HG03565 (cell line): ENCODE measurements at regions not wholly inside any gene's neighbourhood (a gene's known extent, or its start where the extent isn't known, plus 50 kb on each side); places are given as distances from the start of the nearest gene placed in this dataset.
"Not testable (repeated sequence)": the region's sequence is repeated elsewhere in the genome, so short reads cannot be mapped to it uniquely, and the experiment has no call there.

Experiments used
- ATAC-seq: cut with Tn5 transposase; IDR thresholded peaks from one replicate; pipeline ENCODE4 v1.9.1; 2021; ENCODE audit warnings: mild to moderate bottlenecking, moderate library complexity; ENCODE audit not compliant: unreplicated experiment

DNA sequence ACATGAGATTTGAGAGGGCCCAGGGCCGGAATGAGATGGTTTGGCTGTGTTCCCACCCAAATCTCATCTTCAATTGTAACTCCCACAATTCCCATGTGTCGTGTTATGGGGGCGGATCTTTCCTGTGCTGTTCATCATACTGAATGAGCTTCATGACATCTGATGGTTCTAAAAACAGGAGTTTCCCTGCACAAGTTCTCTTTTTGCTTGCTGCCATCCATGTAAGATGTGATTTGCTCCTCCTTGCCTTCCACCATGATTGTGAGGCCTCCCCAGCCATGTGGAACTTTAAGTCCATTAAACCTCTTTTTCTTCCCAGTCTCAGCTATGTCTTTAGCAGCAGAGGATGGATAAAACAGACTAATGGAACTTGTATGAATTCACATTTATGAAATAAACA is 131.9 kb upstream of the ZC3H15 start:
- not testable (repeated sequence) for ATAC-seq

DNA sequence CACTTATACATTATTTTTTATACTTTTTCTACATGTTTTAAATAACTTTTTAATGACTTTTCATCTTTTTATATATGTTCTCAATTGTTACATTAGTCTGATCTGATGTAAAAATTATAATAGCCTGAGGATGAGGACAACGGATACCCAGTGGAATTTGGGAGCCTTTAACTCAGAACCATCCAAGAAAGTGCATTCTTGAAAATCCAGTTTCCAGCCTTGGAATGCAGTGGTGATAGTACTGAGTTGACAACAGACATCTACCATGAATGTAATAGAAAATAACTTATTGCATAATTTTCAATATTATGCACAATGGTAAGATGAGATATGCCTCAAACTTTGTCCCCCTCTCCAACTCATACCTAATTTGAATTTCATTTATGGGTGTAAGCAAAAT is 120.7 kb upstream of the ZC3H15 start:
- ATAC-seq, result no peak

DNA sequence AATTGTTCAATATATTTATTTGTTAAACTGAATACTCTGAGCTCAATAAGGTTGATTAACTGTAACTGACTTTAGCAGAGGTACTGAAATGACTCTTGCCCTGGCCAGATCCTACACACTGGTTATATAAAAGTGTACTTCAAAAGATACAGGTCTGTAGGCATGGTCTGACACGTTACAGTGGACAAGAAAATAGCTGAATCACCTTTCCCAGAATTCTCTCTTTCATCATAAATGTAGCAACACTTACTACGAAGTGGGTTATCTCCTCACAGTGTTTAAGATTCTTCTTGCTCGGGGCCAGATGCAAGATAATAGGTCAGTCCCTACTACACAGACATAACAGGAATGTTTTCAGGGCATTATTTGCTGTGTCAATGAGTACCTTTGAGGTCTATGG is 107.0 kb upstream of the ZC3H15 start:
- ATAC-seq, result no peak

DNA sequence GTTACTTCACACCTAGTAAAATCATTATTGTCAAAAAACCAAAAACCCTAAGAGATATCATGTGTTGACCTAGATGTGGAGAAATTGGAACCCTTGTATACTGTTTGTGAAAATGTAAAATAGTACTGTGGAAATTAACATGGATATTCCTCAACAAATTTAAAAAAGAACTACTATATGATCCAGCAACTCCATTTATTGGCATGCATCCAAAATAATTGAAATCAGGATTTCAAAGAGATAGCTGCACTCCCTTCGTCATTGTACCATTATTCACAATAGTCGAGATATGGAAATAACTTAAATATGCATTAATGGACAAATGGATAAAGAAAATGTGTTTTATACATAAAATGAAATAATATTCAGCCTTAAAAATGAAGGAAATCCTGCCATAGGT is 105.3 kb upstream of the ZC3H15 start:
- ATAC-seq, result no peak

DNA sequence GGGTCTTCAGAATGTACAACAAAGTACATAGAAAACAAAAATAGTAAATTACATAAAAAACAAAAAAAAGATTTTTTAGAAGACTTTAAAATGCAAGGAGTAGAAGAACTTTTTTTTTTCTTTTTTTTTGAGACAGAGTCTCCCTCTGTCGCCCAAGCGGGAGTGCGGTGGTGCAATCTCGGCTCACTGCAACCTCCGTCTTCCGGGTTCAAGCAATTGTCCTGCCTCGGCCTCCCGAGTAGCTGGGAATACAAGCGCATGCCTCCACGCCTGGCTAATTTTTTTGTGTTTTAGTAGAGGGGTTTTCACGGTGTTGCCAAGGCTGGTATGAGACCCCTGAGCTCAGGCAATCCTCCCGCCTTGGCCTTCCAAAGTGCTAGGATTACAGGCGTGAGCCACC is 104.5 kb upstream of the ZC3H15 start:
- ATAC-seq, result no peak

DNA sequence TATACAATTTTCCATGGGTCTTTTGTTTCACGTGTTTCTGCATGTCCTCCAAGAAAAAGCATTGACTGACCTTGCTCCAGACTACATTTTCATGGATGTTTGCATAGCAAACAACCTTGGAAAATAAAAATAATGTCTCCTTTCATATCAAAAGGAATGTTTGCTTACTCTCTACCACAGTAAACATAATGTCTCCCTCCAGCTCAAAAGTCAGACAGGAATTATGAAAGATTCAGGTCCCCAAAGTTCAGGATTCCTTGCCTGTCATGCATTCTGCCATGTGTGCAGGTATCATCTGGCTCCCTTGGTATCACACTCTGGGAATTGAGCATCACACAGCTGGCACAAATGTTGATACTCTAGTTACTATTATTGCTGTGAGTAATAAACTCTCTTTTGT is 103.1 kb upstream of the ZC3H15 start:
- ATAC-seq, result no peak

DNA sequence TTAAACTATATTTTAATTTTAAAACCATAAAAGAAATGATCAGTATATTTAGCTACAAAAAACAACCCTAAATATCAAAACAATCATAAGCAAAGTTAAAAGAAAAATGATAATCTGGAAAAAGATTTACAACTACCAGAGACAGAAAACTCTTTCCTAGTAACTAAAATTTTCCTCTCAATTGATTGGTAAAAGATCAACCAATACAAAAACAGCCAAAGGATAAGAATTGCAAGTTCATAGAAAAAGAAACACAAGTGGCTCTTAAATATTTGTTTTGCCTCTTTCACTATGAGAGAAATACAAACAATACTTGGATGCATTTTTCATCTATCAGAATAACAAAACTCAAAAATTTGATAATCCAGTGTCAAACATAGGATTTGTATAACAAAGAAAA is 101.8 kb upstream of the ZC3H15 start:
- no peak for ATAC-seq

DNA sequence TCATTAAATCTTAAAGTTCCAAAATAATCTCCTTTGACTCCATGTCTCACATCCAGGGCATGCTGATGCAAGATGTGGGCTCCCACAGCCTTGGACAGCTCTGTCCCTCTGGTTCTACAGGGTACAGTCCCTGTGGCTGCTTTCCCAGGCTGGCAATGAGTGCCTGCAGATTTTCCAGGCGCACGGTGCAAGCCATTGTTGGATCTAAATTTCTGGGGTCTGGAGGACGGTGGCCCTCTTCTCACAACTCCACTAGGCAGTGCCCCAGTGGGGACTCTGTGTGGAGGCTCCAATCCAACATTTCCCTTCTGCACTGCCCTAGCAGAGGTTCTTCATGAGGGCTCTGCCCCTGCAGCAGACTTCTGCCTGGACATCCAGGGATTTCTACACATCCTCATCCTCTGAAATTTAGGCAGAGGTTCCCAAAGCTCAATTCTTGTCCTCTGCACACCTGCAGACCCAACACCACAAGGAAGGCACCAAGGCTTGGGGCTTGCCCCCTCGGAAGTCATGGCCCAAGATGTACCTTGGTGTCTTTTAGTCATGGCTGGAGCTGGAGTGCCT is 100.3 kb upstream of the ZC3H15 start:
- not testable (repeated sequence) for ATAC-seq

DNA sequence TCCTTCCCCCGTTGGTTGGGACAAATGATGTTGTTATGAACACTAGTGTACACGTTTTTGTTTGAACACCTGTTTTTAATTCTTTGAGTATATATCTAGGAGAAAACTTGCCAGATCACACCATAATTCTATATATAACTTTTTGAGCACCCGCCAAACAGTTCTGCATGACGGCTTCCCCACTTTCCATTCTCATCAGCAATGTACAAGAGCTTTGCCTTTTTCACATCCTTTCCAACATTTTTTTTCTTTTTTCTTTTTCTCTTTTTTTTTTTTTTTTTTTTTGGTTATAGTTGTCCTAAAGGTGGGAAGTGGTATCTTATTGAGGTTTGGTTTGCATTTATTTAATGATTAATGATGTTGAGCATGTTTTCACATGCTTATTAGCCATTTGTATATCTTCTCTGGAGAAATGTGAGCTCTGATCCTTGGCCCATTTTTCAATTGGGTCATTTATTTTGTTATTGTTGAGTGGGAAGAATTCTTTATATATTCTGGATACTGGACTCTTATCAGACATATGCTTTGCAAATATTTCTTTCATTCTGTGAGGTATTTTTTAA is 86.9 kb upstream of the ZC3H15 start:
- ATAC-seq, result peak; percentile 72

DNA sequence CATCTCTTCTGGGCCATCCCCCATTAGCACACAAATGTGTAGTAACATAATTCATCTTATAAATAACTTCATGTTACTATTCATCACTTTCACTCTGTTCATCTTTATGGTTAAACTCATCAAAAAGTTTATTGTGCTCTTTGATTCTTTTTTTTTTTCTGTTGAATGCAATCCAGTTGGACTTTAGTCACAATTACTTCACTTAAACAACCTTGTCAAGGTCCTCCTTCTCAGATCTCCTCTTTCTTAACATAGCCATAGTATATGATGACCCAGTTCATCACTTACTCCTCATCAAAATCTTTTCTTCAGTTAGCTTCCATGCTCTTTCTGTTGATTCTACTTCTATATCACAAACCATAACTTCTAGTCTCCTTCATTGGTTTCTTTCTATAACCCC is 80.2 kb upstream of the ZC3H15 start:
- ATAC-seq, result no peak

DNA sequence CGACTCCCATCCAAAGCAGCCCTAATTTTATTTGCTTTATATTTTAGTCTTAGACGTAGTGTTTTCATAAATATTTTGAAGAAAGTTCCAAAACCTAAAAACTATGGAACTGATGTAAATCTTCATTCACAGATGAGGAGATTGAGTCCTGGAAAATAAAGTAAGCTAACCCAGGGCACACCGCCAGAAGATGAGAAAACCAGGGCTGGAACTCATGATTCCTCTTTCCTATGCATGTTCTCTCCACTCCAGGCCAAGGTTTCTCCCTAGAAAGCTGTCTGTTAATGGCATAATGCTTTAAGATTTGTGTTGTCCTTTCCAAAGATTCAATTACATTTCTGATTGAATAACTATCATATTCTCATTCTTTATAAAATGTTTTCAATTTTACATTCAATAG is 78.4 kb upstream of the ZC3H15 start:
- ATAC-seq, result no peak

DNA sequence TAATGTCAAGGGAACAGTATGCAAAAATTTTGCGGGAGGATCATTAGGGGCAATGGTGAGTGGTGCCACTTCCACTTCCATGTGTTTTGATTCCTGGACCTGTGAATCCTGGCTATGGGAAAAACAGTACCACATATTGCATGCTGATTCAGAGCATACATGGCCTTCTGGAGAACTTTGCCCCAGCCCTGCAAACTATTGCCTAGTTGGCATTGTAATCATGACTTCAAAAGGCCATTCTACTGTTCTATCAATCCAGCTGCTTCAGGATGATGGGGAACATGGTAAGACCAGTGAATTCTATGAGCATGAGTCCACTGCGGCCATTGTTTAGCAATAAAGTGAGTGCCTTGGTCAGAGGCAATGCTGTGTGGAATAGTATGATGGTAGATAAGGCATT is 75.3 kb upstream of the ZC3H15 start:
- no peak for ATAC-seq

DNA sequence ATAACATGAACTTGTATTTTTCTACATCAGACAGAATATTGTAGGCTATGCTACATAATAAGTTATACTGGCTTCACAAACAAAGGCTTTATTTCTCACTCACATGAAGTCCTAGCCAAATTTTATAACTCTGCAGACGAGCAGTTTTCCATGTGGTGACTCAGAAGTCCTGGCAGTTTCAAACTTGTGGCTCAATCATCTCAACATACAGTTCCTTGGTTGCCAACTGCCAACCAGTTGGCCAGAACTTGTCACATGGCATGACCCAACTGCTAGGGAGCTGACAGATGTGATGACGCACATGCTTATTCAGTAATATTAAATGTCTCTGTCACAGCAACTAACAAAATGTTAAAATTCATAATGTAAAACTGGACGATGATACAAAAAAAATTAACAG is 63.8 kb upstream of the ZC3H15 start:
- ATAC-seq, result no peak

DNA sequence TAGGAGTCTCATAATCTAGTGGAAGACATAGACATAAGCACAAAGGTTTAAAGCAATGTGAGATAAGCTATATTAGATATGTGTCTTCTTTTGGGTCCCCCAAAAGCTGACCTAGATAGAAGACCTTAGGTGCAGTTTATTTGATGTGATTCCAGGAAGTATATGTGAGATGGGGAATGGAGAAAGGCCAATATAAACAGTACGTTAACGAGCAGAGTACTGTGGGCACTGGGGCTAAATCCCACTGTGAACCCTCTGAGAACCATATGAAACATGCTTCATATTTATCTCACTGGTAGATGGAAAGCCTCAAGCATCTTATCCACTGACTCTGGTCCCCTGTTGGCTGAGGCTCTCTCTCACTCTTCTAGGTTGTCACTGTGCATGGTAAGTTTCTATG is 62.6 kb upstream of the ZC3H15 start:
- ATAC-seq, result no peak

DNA sequence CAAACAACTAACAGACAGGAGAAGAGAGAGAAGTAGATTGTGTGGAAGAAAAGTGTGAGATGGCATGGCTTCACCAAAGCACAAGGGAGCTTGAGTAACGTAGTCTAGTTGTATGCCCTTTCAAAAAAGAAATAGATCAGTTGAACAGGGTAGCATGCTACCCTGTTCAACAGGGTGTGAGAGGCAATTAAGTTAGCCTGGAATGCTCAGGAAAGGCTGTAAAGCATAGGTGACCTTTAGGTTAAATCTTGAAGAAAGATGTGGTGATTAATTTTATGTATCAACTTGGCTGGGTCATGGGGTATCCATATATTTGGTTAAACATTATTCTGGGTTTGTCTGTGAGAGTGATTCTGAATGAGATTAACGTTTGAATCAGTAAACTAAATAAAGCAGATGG is 61.8 kb upstream of the ZC3H15 start:
- no peak for ATAC-seq

DNA sequence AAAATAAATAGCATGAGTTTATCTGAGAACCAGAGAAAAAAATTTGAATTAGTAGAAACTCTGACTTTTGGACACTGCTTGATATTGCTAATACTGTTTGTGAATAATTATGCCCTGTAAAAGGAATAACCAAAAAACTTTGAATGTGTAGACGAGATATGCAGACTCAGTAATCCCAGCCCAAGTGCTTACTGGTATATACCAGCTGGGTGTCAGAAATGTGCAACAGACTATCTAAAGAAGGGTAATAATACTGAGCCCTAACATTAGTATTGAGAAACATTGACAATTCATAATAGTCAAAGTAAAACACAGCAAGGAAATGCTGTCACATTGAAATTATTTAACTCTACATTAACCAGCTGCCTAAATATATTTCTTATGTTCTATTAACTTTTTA is 60.5 kb upstream of the ZC3H15 start:
- no peak for ATAC-seq

DNA sequence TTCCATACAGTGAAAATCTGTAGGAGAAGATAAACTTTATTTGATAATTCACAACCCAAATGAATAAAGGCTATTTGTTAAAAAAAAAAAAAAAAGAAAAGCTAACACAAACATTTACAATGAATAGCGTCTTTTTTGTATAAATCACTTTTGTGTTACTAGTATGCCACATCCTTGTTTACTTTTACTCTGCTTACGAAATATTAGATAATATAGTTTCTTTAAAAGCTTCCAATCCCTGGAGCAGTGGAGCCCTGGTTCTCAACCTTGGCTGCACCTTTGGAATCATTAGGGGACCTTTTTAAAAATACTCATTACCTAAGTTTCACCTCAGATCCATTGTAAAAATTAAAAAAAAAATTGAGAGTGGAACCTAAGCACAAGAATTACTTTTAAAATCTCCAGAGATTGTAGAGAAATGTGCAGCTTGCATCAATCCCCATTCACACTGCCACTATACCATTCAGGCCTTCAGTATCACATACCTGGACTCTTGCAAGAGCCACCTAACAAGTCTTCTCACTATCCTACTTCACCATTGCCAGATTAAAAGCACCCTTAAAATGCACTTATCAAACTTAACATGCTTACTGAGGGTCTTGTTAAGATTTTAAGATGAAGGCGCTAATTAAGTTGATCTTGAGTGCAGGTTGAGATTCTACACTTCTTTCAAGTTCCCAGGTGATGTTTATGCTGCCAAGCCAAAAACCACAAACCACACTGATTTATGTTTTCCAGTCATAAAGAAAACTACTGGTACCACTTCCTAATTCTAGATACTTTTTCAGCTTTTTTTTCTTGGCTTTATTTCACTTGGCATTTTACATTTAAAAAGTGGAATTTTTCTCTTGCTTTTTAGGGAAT is 59.7 kb upstream of the ZC3H15 start:
- peak; percentile 93 for ATAC-seq

DNA sequence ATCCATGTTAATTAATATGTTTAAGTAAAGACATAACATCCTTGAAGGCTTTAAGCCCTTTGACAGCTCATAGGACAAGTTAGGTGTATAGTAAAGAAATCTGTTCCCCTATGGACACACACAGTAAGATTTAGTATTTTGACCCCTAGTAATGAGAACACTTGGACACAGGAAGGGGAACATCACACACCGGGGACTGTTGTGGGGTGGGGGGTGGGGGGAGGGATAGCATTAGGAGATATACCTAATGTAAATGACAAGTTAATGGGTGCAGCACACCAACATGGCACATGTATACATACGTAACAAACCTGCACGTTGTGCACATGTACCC is 59.1 kb upstream of the ZC3H15 start:
- ATAC-seq, result peak; percentile 18

DNA sequence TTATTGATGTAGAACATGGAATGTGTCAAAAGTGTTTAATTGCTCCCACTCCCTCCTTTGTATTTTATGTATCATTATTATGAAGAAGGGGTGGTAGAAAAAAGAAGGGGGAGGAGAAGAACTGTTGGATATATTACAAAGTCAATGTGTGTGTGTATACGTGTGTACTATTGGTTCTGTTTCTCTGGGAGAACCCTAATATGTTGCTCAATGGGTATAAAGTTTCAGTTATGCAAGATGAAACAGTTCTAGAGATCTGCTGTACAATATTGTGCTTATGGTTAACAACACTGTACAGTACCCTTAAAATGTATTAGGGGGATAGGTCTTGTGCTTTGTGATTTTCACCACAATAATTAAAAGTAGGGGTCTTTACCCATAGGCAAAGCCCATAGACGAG is 58.1 kb upstream of the ZC3H15 start:
- no peak for ATAC-seq

DNA sequence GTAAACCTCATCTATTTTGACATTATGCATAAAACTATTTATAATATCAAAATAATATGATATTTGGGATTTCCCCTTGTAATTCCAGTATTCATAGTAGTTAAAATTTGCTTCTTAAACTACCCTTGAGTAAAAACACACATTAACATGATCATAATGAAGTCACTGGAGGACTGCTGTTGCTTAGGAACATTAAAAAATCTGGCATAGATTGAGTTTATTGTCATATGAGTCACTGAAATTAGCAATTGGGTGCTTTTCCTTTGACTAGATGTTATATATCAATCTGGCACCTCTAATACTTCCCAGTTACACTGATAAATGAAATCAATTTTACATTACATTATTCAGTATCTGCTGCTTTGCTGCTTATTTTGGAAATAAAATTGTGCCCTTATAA is 57.0 kb upstream of the ZC3H15 start:
- no peak for ATAC-seq

DNA sequence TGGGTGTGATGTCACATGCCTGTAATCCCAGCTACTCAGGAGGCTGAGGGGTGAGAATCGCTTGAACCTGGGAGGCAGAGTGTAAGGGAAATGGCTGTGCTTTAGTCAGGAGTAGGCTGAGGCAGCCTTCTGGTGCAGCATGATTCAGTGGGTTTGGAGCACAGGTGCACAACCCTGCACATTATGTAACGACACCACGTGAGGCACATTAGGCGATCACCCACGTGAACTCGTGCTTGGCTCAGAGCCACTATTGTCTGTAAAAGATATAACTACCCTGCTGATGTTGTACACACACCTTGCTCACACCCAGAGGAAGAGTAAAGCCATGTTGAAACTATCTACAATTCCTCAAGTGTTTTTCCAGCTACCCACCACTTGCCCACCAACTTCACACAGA is 54.8 kb upstream of the ZC3H15 start:
- ATAC-seq, result no peak

DNA sequence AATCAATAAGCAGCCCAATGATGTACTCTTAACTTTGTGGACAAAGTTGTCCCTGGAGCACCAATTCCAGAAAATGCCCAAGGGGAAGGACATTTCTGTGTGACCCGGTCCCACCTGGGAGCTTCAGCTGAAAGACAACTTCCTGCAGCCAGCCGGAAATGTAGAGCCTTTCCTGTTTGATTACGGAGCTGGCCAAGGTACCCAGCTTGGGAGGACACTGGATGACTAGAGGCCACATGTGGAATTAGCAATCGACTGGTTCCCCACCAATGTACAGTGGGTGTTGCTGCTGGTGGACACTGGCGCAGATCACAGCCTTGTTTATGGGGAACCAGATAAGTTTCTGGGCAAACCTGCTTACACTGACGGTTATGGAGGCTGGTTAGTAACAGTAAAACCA is 53.0 kb upstream of the ZC3H15 start:
- no peak for ATAC-seq
